HG03460 (cell line): ENCODE measurements at regions not wholly inside any gene's neighbourhood (a gene's known extent, or its start where the extent isn't known, plus 50 kb on each side); places are given as distances from the start of the nearest gene placed in this dataset.
"Not testable (repeated sequence)": the region's sequence is repeated elsewhere in the genome, so short reads cannot be mapped to it uniquely, and the experiment has no call there.

Source experiments
- ATAC-seq: cut with Tn5 transposase; IDR thresholded peaks from one replicate; pipeline ENCODE4 v1.9.1; 2021; ENCODE audit not compliant: unreplicated experiment

- no peak for ATAC-seq
Measured at GRCh38 chr11:70901951-70902521, 350.3 kb downstream of the SHANK2 start.

GRCh38 chr11:70903229-70903628, 349.1 kb downstream of the SHANK2 start:
- not testable (repeated sequence) for ATAC-seq

- no peak for ATAC-seq
Measured at GRCh38 chr11:70906101-70906500, 346.3 kb downstream of the SHANK2 start.

GRCh38 chr11:70908223-70908622, 344.2 kb downstream of the SHANK2 start:
- ATAC-seq: no peak

- no peak for ATAC-seq
Measured at GRCh38 chr11:70910835-70911234, 341.5 kb downstream of the SHANK2 start.

- no peak for ATAC-seq
Measured at GRCh38 chr11:70912226-70912840, 340.0 kb downstream of the SHANK2 start.

- ATAC-seq: no peak
Measured at GRCh38 chr11:70913715-70914231, 338.6 kb downstream of the SHANK2 start.

- ATAC-seq: no peak
Measured at GRCh38 chr11:70914496-70914895, 337.9 kb downstream of the SHANK2 start.

- no peak for ATAC-seq
Measured at GRCh38 chr11:70915158-70915985, 337.0 kb downstream of the SHANK2 start.

GRCh38 chr11:70916351-70916750, 336.0 kb downstream of the SHANK2 start:
- ATAC-seq: no peak

GRCh38 chr11:70918242-70918641, 334.1 kb downstream of the SHANK2 start:
- ATAC-seq: no peak

GRCh38 chr11:70921804-70922203, 330.6 kb downstream of the SHANK2 start:
- no peak for ATAC-seq

- no peak for ATAC-seq
Measured at GRCh38 chr11:70924108-70924507, 328.3 kb downstream of the SHANK2 start.

- no peak for ATAC-seq
Measured at GRCh38 chr11:70925238-70925637, 327.1 kb downstream of the SHANK2 start.

- ATAC-seq: no peak
Measured at GRCh38 chr11:70926543-70927201, 325.7 kb downstream of the SHANK2 start.

- ATAC-seq: no peak
Measured at GRCh38 chr11:70928854-70929598, 323.4 kb downstream of the SHANK2 start.

GRCh38 chr11:70930215-70930614, 322.2 kb downstream of the SHANK2 start:
- no peak for ATAC-seq

- ATAC-seq: no peak
Measured at GRCh38 chr11:70931430-70931829, 320.9 kb downstream of the SHANK2 start.

- no peak for ATAC-seq
Measured at GRCh38 chr11:70933981-70934583, 318.3 kb downstream of the SHANK2 start.
